Upper lobe of left lung (tissue), 4 donors: ENCODE measurements at regions not wholly inside any gene's neighbourhood (a gene's known extent, or its start where the extent isn't known, plus 50 kb on each side); places are given as distances from the start of the nearest gene placed in this dataset.

ENCODE experiments used
- CTCF ChIP-seq, 6 experiments: fragments of 450-650 bp in 4 of 6; fragments of 200-600 bp in 2 of 6; sonication (generic) in 2 of 6; IDR thresholded peaks; one replicate each; pipeline ENCODE4 v1.5.1; 2016 to 2019; ENCODE audit warnings: antibody characterized with exemption in 6 of 6
- EP300 ChIP-seq, 4 donors: sonication (generic); formaldehyde crosslinking; IDR thresholded peaks; one replicate each; pipeline ENCODE4 v1.5.1; 2017; ENCODE audit warnings: antibody characterized with exemption in 4 of 4, control low read depth in 2 of 4

GRCh38 chr2:237198164-237198855 is 112.6 kb downstream of the COPS8 start:
- TF ChIP-seq EP300 (IDR thresholded peaks at IDR 0.05) (no peak), CTCF (IDR thresholded peaks at IDR 0.05) (no peak)
